Hematopoietic multipotent progenitor cell treated with erythropoietin and hydrocortisone succinate and interleukin-3 and kit ligand, for 17 days (in vitro differentiated cells): ENCODE measurements at regions not wholly inside any gene's neighbourhood (a gene's known extent, or its start where the extent isn't known, plus 50 kb on each side); places are given as distances from the start of the nearest gene placed in this dataset.

Source experiments
- DNase-seq: peaks from one replicate; pipeline ENCODE4 v3.0.0-alpha.2; 2015; ENCODE audit warnings: low spot score

GRCh38 chr12:107320929-107321631, 227.7 kb upstream of the CRY1 start:
- no peak for DNase-seq

GRCh38 chr12:107322063-107322462, 228.7 kb upstream of the CRY1 start:
- no peak for DNase-seq

GRCh38 chr12:107325075-107325608, 231.8 kb upstream of the CRY1 start:
- DNase-seq = no peak

- no peak for DNase-seq
Observed at GRCh38 chr12:107326237-107326636, 232.9 kb upstream of the CRY1 start.

GRCh38 chr12:107327651-107328182, 234.4 kb upstream of the CRY1 start:
- no peak for DNase-seq

- DNase-seq = no peak
Observed at GRCh38 chr12:107328442-107329133, 235.2 kb upstream of the CRY1 start.

GRCh38 chr12:107329569-107330324, 236.4 kb upstream of the CRY1 start:
- no peak for DNase-seq

- no peak for DNase-seq
Observed at GRCh38 chr12:107330831-107331431, 237.6 kb upstream of the CRY1 start.

- no peak for DNase-seq
Observed at GRCh38 chr12:107331471-107331870, 238.1 kb upstream of the CRY1 start.

- DNase-seq = no peak
Observed at GRCh38 chr12:107331912-107332311, 238.6 kb upstream of the CRY1 start.

GRCh38 chr12:107332743-107333142, 239.4 kb upstream of the CRY1 start:
- DNase-seq = no peak

GRCh38 chr12:107335802-107336570, 242.6 kb upstream of the CRY1 start:
- DNase-seq = no peak

GRCh38 chr12:107336695-107337094, 243.3 kb upstream of the CRY1 start:
- no peak for DNase-seq

- DNase-seq = no peak
Observed at GRCh38 chr12:107337346-107338095, 244.2 kb upstream of the CRY1 start.

GRCh38 chr12:107339487-107339886, 246.1 kb upstream of the CRY1 start:
- no peak for DNase-seq

- DNase-seq = no peak
Observed at GRCh38 chr12:107339932-107340331, 246.6 kb upstream of the CRY1 start.

GRCh38 chr12:107340898-107341297, 247.5 kb upstream of the CRY1 start:
- DNase-seq = no peak

GRCh38 chr12:107344035-107344808, 250.9 kb upstream of the CRY1 start:
- DNase-seq = no peak

- no peak for DNase-seq
Observed at GRCh38 chr12:107347261-107347660, 253.9 kb upstream of the CRY1 start.
